ENCODE measurements at regions not wholly inside any gene's neighbourhood (a gene's known extent, or its start where the extent isn't known, plus 50 kb on each side); places are given as distances from the start of the nearest gene placed in this dataset.
"Not testable (repeated sequence)": the region's sequence is repeated elsewhere in the genome, so short reads cannot be mapped to it uniquely, and the experiment has no call there.

DNA sequence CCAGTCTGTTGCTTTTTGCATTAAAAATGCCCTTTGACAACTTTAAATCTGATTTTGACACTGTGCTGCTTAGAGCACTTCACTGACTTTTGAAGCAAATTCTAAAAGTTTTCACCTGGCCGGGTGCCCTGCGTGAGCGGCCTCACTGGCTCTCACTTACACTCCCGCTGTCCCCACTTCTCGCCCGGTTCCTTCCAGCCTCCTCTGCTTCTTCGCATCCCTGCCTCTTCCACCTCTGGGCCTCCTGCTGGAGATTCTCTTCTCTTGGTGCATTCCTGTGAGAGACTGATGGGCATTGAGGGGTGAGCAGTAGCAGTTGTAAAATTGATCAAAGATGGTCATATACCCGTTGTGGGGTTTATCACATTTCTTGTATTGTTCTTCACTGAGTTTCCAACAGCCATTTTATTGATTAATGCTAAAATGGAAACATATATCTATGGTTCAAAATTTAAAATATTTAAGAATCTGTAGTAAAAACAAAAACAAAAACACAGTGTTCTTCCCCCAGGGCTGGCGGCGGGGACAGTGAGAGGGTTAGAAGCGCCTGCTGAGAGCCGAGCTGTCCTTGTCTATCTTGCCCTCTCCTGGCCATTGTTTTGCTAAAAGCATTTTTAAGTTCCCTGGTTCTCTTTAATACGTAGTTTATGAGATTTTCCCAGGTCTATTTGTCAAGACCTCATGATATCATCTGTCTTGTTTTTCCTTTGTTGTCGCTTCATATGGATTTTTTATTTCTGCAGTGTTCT lies 160.1 kb downstream of the GOLGA8K start:
- TF ChIP-seq CTCF (IDR thresholded peaks at IDR 0.05; ENCODE audit: low read length); EZH2phosphoT487 (IDR thresholded peaks at IDR 0.05; ENCODE audit: low read length); EZH2 (optimal IDR thresholded peaks at IDR 0.05; ENCODE audit: low read depth, low read length): not testable (repeated sequence)
